GM19468 (cell line): ENCODE measurements at regions not wholly inside any gene's neighbourhood (a gene's known extent, or its start where the extent isn't known, plus 50 kb on each side); places are given as distances from the start of the nearest gene placed in this dataset.

Experiments
- ATAC-seq: cut with Tn5 transposase; IDR thresholded peaks from one replicate; pipeline ENCODE4 v1.9.1; 2021; ENCODE audit warnings: mild to moderate bottlenecking, moderate library complexity, moderate number of reproducible peaks; ENCODE audit not compliant: unreplicated experiment; ENCODE audit errors: extremely low read depth

- ATAC-seq: peak; percentile 86
Observed at GRCh38 chr1:42035830-42036604, 117.2 kb upstream of the GUCA2B start.

- peak; percentile 69 for ATAC-seq
Observed at GRCh38 chr1:42035205-42035829, 116.6 kb upstream of the HIVEP3 start.

GRCh38 chr1:42034426-42034825 lies 115.7 kb upstream of the HIVEP3 start:
- no peak for ATAC-seq

- ATAC-seq: no peak
Observed at GRCh38 chr1:42033629-42034028, 114.9 kb upstream of the HIVEP3 start.

GRCh38 chr1:42017730-42018129 lies 99.0 kb upstream of the HIVEP3 start:
- ATAC-seq: no peak

- ATAC-seq: no peak
Observed at GRCh38 chr1:42017259-42017658, 98.5 kb upstream of the HIVEP3 start.

GRCh38 chr1:42014823-42015222 lies 96.1 kb upstream of the HIVEP3 start:
- ATAC-seq: no peak

- no peak for ATAC-seq
Observed at GRCh38 chr1:42013881-42014470, 95.3 kb upstream of the HIVEP3 start.

GRCh38 chr1:42012852-42013251 lies 94.1 kb upstream of the HIVEP3 start:
- ATAC-seq: no peak

GRCh38 chr1:42010381-42010780 lies 91.7 kb upstream of the HIVEP3 start:
- ATAC-seq: no peak

- no peak for ATAC-seq
Observed at GRCh38 chr1:42008264-42008663, 89.5 kb upstream of the HIVEP3 start.

- no peak for ATAC-seq
Observed at GRCh38 chr1:42006836-42007235, 88.1 kb upstream of the HIVEP3 start.

GRCh38 chr1:42006093-42006492 lies 87.4 kb upstream of the HIVEP3 start:
- ATAC-seq: no peak

- no peak for ATAC-seq
Observed at GRCh38 chr1:42005530-42005929, 86.8 kb upstream of the HIVEP3 start.

- ATAC-seq: no peak
Observed at GRCh38 chr1:42004860-42005259, 86.1 kb upstream of the HIVEP3 start.

GRCh38 chr1:42004322-42004721 lies 85.6 kb upstream of the HIVEP3 start:
- ATAC-seq: no peak

GRCh38 chr1:42003433-42003832 lies 84.7 kb upstream of the HIVEP3 start:
- ATAC-seq: no peak

- no peak for ATAC-seq
Observed at GRCh38 chr1:42002220-42002619, 83.5 kb upstream of the HIVEP3 start.

GRCh38 chr1:42000766-42001165 lies 82.0 kb upstream of the HIVEP3 start:
- ATAC-seq: no peak

- ATAC-seq: no peak
Observed at GRCh38 chr1:41999884-42000283, 81.2 kb upstream of the HIVEP3 start.

- no peak for ATAC-seq
Observed at GRCh38 chr1:41998250-41998649, 79.5 kb upstream of the HIVEP3 start.

- ATAC-seq: no peak
Observed at GRCh38 chr1:41997153-41997552, 78.4 kb upstream of the HIVEP3 start.
